Neural cell (in vitro differentiated cells): ENCODE measurements at regions not wholly inside any gene's neighbourhood (a gene's known extent, or its start where the extent isn't known, plus 50 kb on each side); places are given as distances from the start of the nearest gene placed in this dataset.

ENCODE experiments used
- H2AFZ ChIP-seq: fragments of 200-600, 300-800 bp; sonication (generic), shearing (Covaris generic); 2 replicates; pipeline ENCODE4 v1.6.0; 2014; ENCODE audit warnings: low read depth, mild to moderate bottlenecking, antibody characterized with exemption, low read length, moderate library complexity
- H3F3A ChIP-seq: fragments of 200-600 bp; shearing (Covaris generic); 2 replicates; pipeline ENCODE4 v1.6.1; 2016; ENCODE audit warnings: mild to moderate bottlenecking, moderate library complexity, mixed read lengths, antibody characterized with exemption, low read length; ENCODE audit not compliant: insufficient read depth, poor library complexity, severe bottlenecking
- H3K27ac ChIP-seq: fragments of 200-600, 300-800 bp; sonication (generic), shearing (Covaris generic); 2 replicates; pipeline ENCODE4 v1.5.1; 2014; ENCODE audit warnings: mild to moderate bottlenecking, low read length, moderate library complexity
- H3K27me3 ChIP-seq: fragments of 300-800, 200-600 bp; sonication (generic), shearing (Covaris generic); 2 replicates; pipeline ENCODE4 v1.6.0; 2014; ENCODE audit warnings: mild to moderate bottlenecking, low read depth, low read length, moderate library complexity; ENCODE audit not compliant: insufficient read depth
- H3K36me3 ChIP-seq: fragments of 300-800, 200-600 bp; sonication (generic), shearing (Covaris generic); 2 replicates; pipeline ENCODE4 v1.5.1; 2014; ENCODE audit warnings: mild to moderate bottlenecking, antibody characterized with exemption, low read length, moderate library complexity; ENCODE audit not compliant: insufficient read depth
- H3K4me2 ChIP-seq: fragments of 300-800, 200-600 bp; sonication (generic), shearing (Covaris generic); 2 replicates; pipeline ENCODE4 v1.6.0; 2014; ENCODE audit warnings: mild to moderate bottlenecking, low read length
- H3K4me3 ChIP-seq: fragments of 300-800, 200-600 bp; sonication (generic), shearing (Covaris generic); 2 replicates; pipeline ENCODE4 v1.5.1; 2014; ENCODE audit warnings: mild to moderate bottlenecking, low read length, moderate library complexity
- H3K79me2 ChIP-seq: fragments of 200-600 bp; shearing (Covaris generic); replicated peaks from 2 replicates; pipeline ENCODE4 v1.6.0; 2014; ENCODE audit warnings: mild to moderate bottlenecking, low read length, moderate library complexity; ENCODE audit not compliant: insufficient read depth
- H3K9ac ChIP-seq: fragments of 300-800, 200-600 bp; sonication (generic), shearing (Covaris generic); 2 replicates; pipeline ENCODE4 v1.6.1; 2016; ENCODE audit warnings: mild to moderate bottlenecking, low read length, mixed read lengths
- H3K9me2 ChIP-seq: fragments of 200-600 bp; shearing (Covaris generic); 2 replicates; pipeline ENCODE4 v1.6.1; 2016; ENCODE audit warnings: mild to moderate bottlenecking, low read length, mixed read lengths; ENCODE audit not compliant: insufficient read depth
- H3K9me3 ChIP-seq: fragments of 200-600, 300-800 bp; sonication (generic), shearing (Covaris generic); 2 replicates; pipeline ENCODE4 v1.6.1; 2016; ENCODE audit warnings: mild to moderate bottlenecking, mixed run types, low read length, moderate library complexity, mixed read lengths
- H4K20me1 ChIP-seq: fragments of 200-600 bp; shearing (Covaris generic); 2 replicates; pipeline ENCODE4 v1.6.1; 2016; ENCODE audit warnings: mild to moderate bottlenecking, mixed run types; ENCODE audit not compliant: insufficient read depth
- EP300 ChIP-seq: fragments of 450-650 bp; conservative IDR thresholded peaks from 2 replicates; pipeline ENCODE4 v1.6.1; 2014; ENCODE audit warnings: antibody characterized with exemption, mild to moderate bottlenecking, moderate library complexity; ENCODE audit not compliant: poor library complexity, severe bottlenecking
- EZH2 ChIP-seq: fragments of 200-600, 300-800 bp; shearing (Covaris generic), sonication (generic); IDR thresholded peaks from 2 replicates; pipeline ENCODE4 v1.6.1; 2014; ENCODE audit warnings: antibody characterized with exemption, low read length, borderline replicate concordance, mild to moderate bottlenecking; ENCODE audit not compliant: insufficient read depth, poor library complexity, severe bottlenecking
- MXI1 ChIP-seq: fragments of 450-650 bp; conservative IDR thresholded peaks from 2 replicates; pipeline ENCODE4 v1.6.1; 2014; ENCODE audit warnings: antibody characterized with exemption, mild to moderate bottlenecking; ENCODE audit not compliant: poor library complexity, severe bottlenecking
- POLR2AphosphoS5 ChIP-seq: IDR thresholded peaks from 2 replicates; pipeline ENCODE4 v1.6.1; 2012
- RAD21 ChIP-seq: fragments of 450-650 bp; conservative IDR thresholded peaks from 2 replicates; pipeline ENCODE4 v1.6.1; 2014; ENCODE audit warnings: antibody characterized with exemption, mild to moderate bottlenecking, moderate library complexity
- REST ChIP-seq: IDR thresholded peaks from 2 replicates; pipeline ENCODE4 v1.6.1; 2012; ENCODE audit warnings: borderline replicate concordance
- SMC3 ChIP-seq: fragments of 450-650 bp; conservative IDR thresholded peaks from 2 replicates; pipeline ENCODE4 v1.6.1; 2014; ENCODE audit warnings: antibody characterized with exemption, mild to moderate bottlenecking, moderate library complexity; ENCODE audit not compliant: poor library complexity
- TAF1 ChIP-seq: IDR thresholded peaks from 2 replicates; pipeline ENCODE4 v1.6.1; 2012; ENCODE audit warnings: low read depth
- TF ChIP-seq, protein P1 (sequence below): fragments of 450-650 bp; IDR thresholded peaks from 2 replicates; pipeline ENCODE4 v1.5.1; 2014; ENCODE audit warnings: antibody characterized with exemption, mild to moderate bottlenecking, moderate library complexity; ENCODE audit not compliant: poor library complexity, severe bottlenecking

DNA sequence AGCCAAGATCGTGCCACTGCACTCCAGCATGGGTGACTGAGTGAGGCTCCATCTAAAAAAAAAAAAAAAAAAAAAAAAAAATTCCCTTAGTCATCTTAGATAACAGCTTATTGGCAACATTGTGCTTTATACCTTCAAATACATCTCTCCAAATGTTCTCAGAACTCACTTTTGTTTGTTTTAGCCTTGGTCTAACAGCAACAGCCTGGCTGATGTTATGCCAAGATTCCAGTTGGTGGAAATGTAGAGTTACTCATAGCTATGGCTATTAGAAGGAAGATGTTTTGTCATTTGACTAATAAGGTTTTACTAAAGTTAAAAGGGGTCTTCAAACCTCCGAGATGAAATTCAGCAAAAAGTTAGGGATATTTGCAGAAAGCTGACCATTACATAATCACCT is 481.4 kb downstream of the NEBL start:
- no peaks in the 10 kb centered on the region for H4K20me1 ChIP-seq
- no peak overlapping the region for H3K9ac ChIP-seq
- TF ChIP-seq, protein P1, sequence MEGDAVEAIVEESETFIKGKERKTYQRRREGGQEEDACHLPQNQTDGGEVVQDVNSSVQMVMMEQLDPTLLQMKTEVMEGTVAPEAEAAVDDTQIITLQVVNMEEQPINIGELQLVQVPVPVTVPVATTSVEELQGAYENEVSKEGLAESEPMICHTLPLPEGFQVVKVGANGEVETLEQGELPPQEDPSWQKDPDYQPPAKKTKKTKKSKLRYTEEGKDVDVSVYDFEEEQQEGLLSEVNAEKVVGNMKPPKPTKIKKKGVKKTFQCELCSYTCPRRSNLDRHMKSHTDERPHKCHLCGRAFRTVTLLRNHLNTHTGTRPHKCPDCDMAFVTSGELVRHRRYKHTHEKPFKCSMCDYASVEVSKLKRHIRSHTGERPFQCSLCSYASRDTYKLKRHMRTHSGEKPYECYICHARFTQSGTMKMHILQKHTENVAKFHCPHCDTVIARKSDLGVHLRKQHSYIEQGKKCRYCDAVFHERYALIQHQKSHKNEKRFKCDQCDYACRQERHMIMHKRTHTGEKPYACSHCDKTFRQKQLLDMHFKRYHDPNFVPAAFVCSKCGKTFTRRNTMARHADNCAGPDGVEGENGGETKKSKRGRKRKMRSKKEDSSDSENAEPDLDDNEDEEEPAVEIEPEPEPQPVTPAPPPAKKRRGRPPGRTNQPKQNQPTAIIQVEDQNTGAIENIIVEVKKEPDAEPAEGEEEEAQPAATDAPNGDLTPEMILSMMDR: no peak
- no peak for TF ChIP-seq EZH2
- no peak for TF ChIP-seq EP300
- TF ChIP-seq MXI1: no peak
- TF ChIP-seq SMC3: no peak
- no peak for TF ChIP-seq REST
- TF ChIP-seq TAF1: no peak
- TF ChIP-seq POLR2AphosphoS5: no peak
- TF ChIP-seq RAD21: no peak
- H3F3A ChIP-seq: no peaks in the 10 kb centered on the region
- no peaks in the 10 kb centered on the region for H3K36me3 ChIP-seq
- H3K9me2 ChIP-seq: no peaks in the 10 kb centered on the region
- H3K4me2 ChIP-seq: no peak overlapping the region
- no peaks in the 10 kb centered on the region for H3K79me2 ChIP-seq
- no peak overlapping the region for H2AFZ ChIP-seq
- no peak overlapping the region for H3K27ac ChIP-seq
- H3K4me3 ChIP-seq: no peak overlapping the region
- H3K27me3 ChIP-seq: no peaks in the 10 kb centered on the region
- H3K9me3 ChIP-seq: no peaks in the 10 kb centered on the region

- TF ChIP-seq TAF1: no peak
- TF ChIP-seq POLR2AphosphoS5: no peak
- no peak for TF ChIP-seq EZH2
- TF ChIP-seq EP300: no peak
- TF ChIP-seq RAD21: no peak
- TF ChIP-seq MXI1: no peak
- TF ChIP-seq SMC3: no peak
- H3K9me3 ChIP-seq: no peaks in the 10 kb centered on the region
- H3K9me2 ChIP-seq: no peaks in the 10 kb centered on the region
- H3K79me2 ChIP-seq: no peaks in the 10 kb centered on the region
- H3K27ac ChIP-seq: no peak overlapping the region
- no peaks in the 10 kb centered on the region for H3F3A ChIP-seq
- no peaks in the 10 kb centered on the region for H3K27me3 ChIP-seq
- no peak overlapping the region for H3K4me2 ChIP-seq
- no peak overlapping the region for H3K9ac ChIP-seq
- no peaks in the 10 kb centered on the region for H4K20me1 ChIP-seq
- H3K4me3 ChIP-seq: no peak overlapping the region
- no peaks in the 10 kb centered on the region for H3K36me3 ChIP-seq
- H2AFZ ChIP-seq: no peak overlapping the region
These were observed 489.8 kb downstream of the NEBL start for GRCh38 chr10:20407357-20407756.
